H9 (cell line): ENCODE measurements at regions not wholly inside any gene's neighbourhood (a gene's known extent, or its start where the extent isn't known, plus 50 kb on each side); places are given as distances from the start of the nearest gene placed in this dataset.

Experiments used
- DNase-seq: peaks from one replicate; pipeline ENCODE4 v3.0.0-alpha.2; 2017
- H2AFZ ChIP-seq: one replicate; pipeline ENCODE4 v1.6.1; 2013; ENCODE audit warnings: mild to moderate bottlenecking, low read length, control low read depth, moderate library complexity
- H2AK5ac ChIP-seq: 2 replicates; pipeline ENCODE4 v1.6.1; 2013; ENCODE audit warnings: low read length, control low read depth, mixed read lengths; ENCODE audit not compliant: insufficient read length
- H2BK120ac ChIP-seq: one replicate; pipeline ENCODE4 v1.6.1; 2013; ENCODE audit warnings: low read depth, mild to moderate bottlenecking, low read length, control low read depth, inconsistent platforms; ENCODE audit not compliant: poor library complexity, severe bottlenecking
- H2BK12ac ChIP-seq: 2 replicates; pipeline ENCODE4 v1.6.1; 2013; ENCODE audit warnings: low read length, control low read depth, mixed read lengths, low read depth; ENCODE audit not compliant: insufficient read length
- H2BK15ac ChIP-seq: 2 replicates; pipeline ENCODE4 v1.6.1; 2013; ENCODE audit warnings: low read depth, low read length, control low read depth
- H2BK20ac ChIP-seq: one replicate; pipeline ENCODE4 v1.6.1; 2013; ENCODE audit warnings: low read depth, mild to moderate bottlenecking, low read length, control low read depth, inconsistent platforms; ENCODE audit not compliant: poor library complexity, severe bottlenecking
- H2BK5ac ChIP-seq: 2 replicates; pipeline ENCODE4 v1.6.1; 2013; ENCODE audit warnings: low read length, control low read depth, mixed read lengths; ENCODE audit not compliant: insufficient read length
- H3K14ac ChIP-seq: 2 replicates; pipeline ENCODE4 v1.6.1; 2013; ENCODE audit warnings: low read length, control low read depth; ENCODE audit not compliant: insufficient read depth
- H3K18ac ChIP-seq: 2 replicates; pipeline ENCODE4 v1.6.1; 2013; ENCODE audit warnings: low read depth, mild to moderate bottlenecking, mixed read lengths, low read length, control low read depth; ENCODE audit not compliant: insufficient read length
- H3K23ac ChIP-seq: 2 replicates; pipeline ENCODE4 v1.6.1; 2013; ENCODE audit warnings: low read length, control low read depth, mixed read lengths, low read depth; ENCODE audit not compliant: insufficient read length
- H3K23me2 ChIP-seq: 2 replicates; pipeline ENCODE4 v1.6.1; 2013; ENCODE audit warnings: low read depth, mild to moderate bottlenecking, mixed read lengths, low read length, control low read depth; ENCODE audit not compliant: insufficient read length, poor library complexity, severe bottlenecking
- H3K27ac ChIP-seq: 2 replicates; pipeline ENCODE4 v1.5.1; 2013; ENCODE audit warnings: low read length, control low read depth, mixed read lengths, low read depth; ENCODE audit not compliant: insufficient read length
- H3K27me3 ChIP-seq: 2 replicates; pipeline ENCODE4 v1.6.1; 2013; ENCODE audit warnings: low read length, control low read depth, inconsistent platforms; ENCODE audit not compliant: insufficient read depth
- H3K4ac ChIP-seq: 2 replicates; pipeline ENCODE4 v1.6.1; 2013; ENCODE audit warnings: low read depth, mild to moderate bottlenecking, control low read depth, inconsistent platforms, low read length, moderate library complexity
- H3K4me1 ChIP-seq: 2 replicates; pipeline ENCODE4 v1.6.1; 2013; ENCODE audit warnings: low read length, control low read depth, inconsistent platforms; ENCODE audit not compliant: insufficient read depth
- H3K4me2 ChIP-seq: 2 replicates; pipeline ENCODE4 v1.6.1; 2013; ENCODE audit warnings: low read length, control low read depth, mixed read lengths; ENCODE audit not compliant: insufficient read length, insufficient read depth
- H3K56ac ChIP-seq: 2 replicates; pipeline ENCODE4 v1.6.1; 2013; ENCODE audit warnings: low read depth, mild to moderate bottlenecking, mixed read lengths, low read length, control low read depth; ENCODE audit not compliant: insufficient read length
- H3K79me1 ChIP-seq: 2 replicates; pipeline ENCODE4 v1.6.1; 2013; ENCODE audit warnings: low read depth, mild to moderate bottlenecking, moderate library complexity, low read length, control low read depth, inconsistent platforms; ENCODE audit not compliant: insufficient read depth, poor library complexity, severe bottlenecking
- H3K79me2 ChIP-seq: 2 replicates; pipeline ENCODE4 v1.6.1; 2013; ENCODE audit warnings: low read length, control low read depth, inconsistent platforms; ENCODE audit not compliant: insufficient read depth
- H3K9ac ChIP-seq: 2 replicates; pipeline ENCODE4 v1.6.1; 2013; ENCODE audit warnings: low read length, control low read depth, mixed read lengths; ENCODE audit not compliant: insufficient read length; ENCODE audit errors: extremely low read depth
- H3K9me3 ChIP-seq: one replicate; pipeline ENCODE4 v1.6.1; 2013; ENCODE audit warnings: low read depth, low read length, inconsistent platforms; ENCODE audit not compliant: control insufficient read depth
- H3T11ph ChIP-seq: one replicate; pipeline ENCODE4 v1.6.1; 2013; ENCODE audit warnings: mild to moderate bottlenecking, low read length, control low read depth, inconsistent platforms
- H4K20me1 ChIP-seq: one replicate; pipeline ENCODE4 v1.6.1; 2013; ENCODE audit not compliant: control insufficient read depth, insufficient read length, insufficient read depth
- H4K5ac ChIP-seq: 2 replicates; pipeline ENCODE4 v1.6.1; 2013; ENCODE audit warnings: low read depth, mild to moderate bottlenecking, mixed read lengths, low read length, control low read depth; ENCODE audit not compliant: insufficient read length
- H4K8ac ChIP-seq: replicated peaks from 2 replicates; pipeline ENCODE4 v1.6.1; 2013; ENCODE audit warnings: low read length, control low read depth, mixed read lengths, low read depth; ENCODE audit not compliant: insufficient read length
- H4K91ac ChIP-seq: 2 replicates; pipeline ENCODE4 v1.6.1; 2013; ENCODE audit warnings: low read depth, mild to moderate bottlenecking, moderate library complexity, mixed read lengths, low read length, control low read depth; ENCODE audit not compliant: insufficient read length
- H3K27ac Mint-ChIP-seq, 3 experiments: 2 replicates in 2 of 3; 3 replicates in 1 of 3; pipeline ENCODE4 v1.8.0; 2020 to 2021; ENCODE audit warnings: mixed read lengths in 3 of 3, mild to moderate bottlenecking in 1 of 3, moderate library complexity in 1 of 3
- H3K27me3 Mint-ChIP-seq: 2 replicates; pipeline ENCODE4 v1.8.0; 2021; ENCODE audit warnings: low read depth, mild to moderate bottlenecking, moderate library complexity, mixed read lengths
- H3K36me3 Mint-ChIP-seq, 3 experiments: 2 replicates in 2 of 3; 3 replicates in 1 of 3; pipeline ENCODE4 v1.8.0; 2020 to 2021; ENCODE audit warnings: low read depth in 3 of 3, mixed read lengths in 3 of 3; ENCODE audit not compliant: insufficient read depth in 1 of 3
- H3K4me1 Mint-ChIP-seq, 2 experiments: 2 replicates each; pipeline ENCODE4 v1.8.0; 2020; ENCODE audit warnings: mixed read lengths in 2 of 2
- H3K4me3 Mint-ChIP-seq, 2 experiments: 2 replicates in 1 of 2; 3 replicates in 1 of 2; pipeline ENCODE4 v1.8.0; 2020 to 2021; ENCODE audit warnings: mild to moderate bottlenecking in 2 of 2, mixed read lengths in 2 of 2, moderate library complexity in 1 of 2
- H3K9me3 Mint-ChIP-seq, 2 experiments: 2 replicates in 1 of 2; 3 replicates in 1 of 2; pipeline ENCODE4 v1.8.0; 2020; ENCODE audit warnings: mild to moderate bottlenecking in 2 of 2, mixed read lengths in 2 of 2, moderate library complexity in 1 of 2
- CTCF ChIP-seq: fragments of 200-600 bp; sonication (generic); conservative IDR thresholded peaks from 3 replicates; pipeline ENCODE4 v1.8.0; 2021; ENCODE audit warnings: antibody characterized with exemption, mild to moderate bottlenecking
- WGBS: extraction: QIAGEN DNeasy Blood & Tissue Kit; methylation state at CpG from one replicate; pipeline ENCODE4 v1.1.7; 2013; ENCODE audit warnings: missing lambda C conversion rate, low lambda C conversion rate, mixed read lengths; ENCODE audit not compliant: insufficient read length; ENCODE audit errors: extremely low coverage; 5-methylcytosine and 5-hydroxymethylcytosine counted together

GRCh38 chr16:55078699-55079410, 148.2 kb downstream of the IRX5 start:
- no peak overlapping the region for H3K23ac ChIP-seq
- H2BK15ac ChIP-seq, result no peak overlapping the region
- H3K79me1 ChIP-seq, result no peaks in the 10 kb centered on the region
- H3K9me3 ChIP-seq, result no peaks in the 10 kb centered on the region
- H3K27ac ChIP-seq, result no peak overlapping the region
- H4K8ac ChIP-seq, result no peak overlapping the region
- peaks cover 0 to 2% of the 10 kb centered on the region in 2 experiments; a peak in 1 of 5 replicates for H3K9me3 Mint-ChIP-seq
- H3K14ac ChIP-seq, result no peak overlapping the region; the same call in 1 of the 2 replicates
- H3K4me1 Mint-ChIP-seq, result no peaks in the 10 kb centered on the region
- no peaks in the 10 kb centered on the region for H3K27me3 ChIP-seq
- H3K79me2 ChIP-seq, result no peaks in the 10 kb centered on the region
- H3K36me3 Mint-ChIP-seq, result no peaks in the 10 kb centered on the region
- no peak overlapping the region for H2AK5ac ChIP-seq
- no peak overlapping the region for H3K4ac ChIP-seq
- H3K18ac ChIP-seq, result no peak overlapping the region
- no peak overlapping the region for H2AFZ ChIP-seq
- H4K20me1 ChIP-seq, result no peaks in the 10 kb centered on the region
- H3K4me3 Mint-ChIP-seq, result no peak overlapping the region
- no peaks in the 10 kb centered on the region for H3K4me1 ChIP-seq
- H2BK12ac ChIP-seq, result no peak overlapping the region
- WGBS, result no CpG with 5 or more reads among the region's 8 CpGs
- no peak overlapping the region for H3T11ph ChIP-seq
- no peak overlapping the region for H4K91ac ChIP-seq
- H2BK5ac ChIP-seq, result no peak overlapping the region
- no peaks in the 10 kb centered on the region for H3K23me2 ChIP-seq
- H3K9ac ChIP-seq, result no peak overlapping the region
- no peak overlapping the region for H3K4me2 ChIP-seq
- no peak overlapping the region for H3K56ac ChIP-seq
- no peak overlapping the region for H3K27ac Mint-ChIP-seq
- no peak overlapping the region for H4K5ac ChIP-seq
- DNase-seq, result no peak
- H2BK120ac ChIP-seq, result no peak overlapping the region
- peaks cover 13% of the 10 kb centered on the region for H3K27me3 Mint-ChIP-seq
- no peak for TF ChIP-seq CTCF
- no peak overlapping the region for H2BK20ac ChIP-seq
